ENCODE measurements at regions not wholly inside any gene's neighbourhood (a gene's known extent, or its start where the extent isn't known, plus 50 kb on each side); places are given as distances from the start of the nearest gene placed in this dataset.

- TF ChIP-seq EZH2phosphoT487 (IDR thresholded peaks at IDR 0.05; ENCODE audit: borderline replicate concordance, low read length) (no peak), CTCF (IDR thresholded peaks at IDR 0.05; ENCODE audit: low read depth, low read length, poor library complexity, severe bottlenecking) (no peak)
Observed at GRCh38 chrX:121238093-121238492, 190.7 kb downstream of the GLUD2 start.
